ENCODE measurements at regions not wholly inside any gene's neighbourhood (a gene's known extent, or its start where the extent isn't known, plus 50 kb on each side); places are given as distances from the start of the nearest gene placed in this dataset.

DNA sequence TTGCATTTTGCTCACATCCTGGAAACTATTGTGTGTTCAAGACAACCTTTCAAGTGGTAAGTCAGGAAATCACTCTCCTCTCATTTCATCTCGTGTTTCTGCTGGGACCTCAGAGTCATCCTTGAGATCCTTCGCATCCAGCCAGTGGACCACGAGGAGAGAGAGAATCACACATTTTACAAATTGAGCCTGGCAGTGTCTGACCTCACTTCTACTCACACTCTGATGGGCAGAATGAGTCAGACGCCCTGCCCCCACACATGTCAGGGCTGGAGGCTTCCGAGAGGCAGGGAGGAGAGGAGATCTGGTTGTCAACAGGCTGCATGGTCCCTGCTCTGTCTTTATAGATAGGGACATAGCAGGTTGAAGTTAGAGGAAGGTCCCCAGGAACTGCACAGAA, 509.7 kb downstream of the AJAP1 start:
- Histone ChIP-seq H3K9ac (no peak overlapping the region), H3K9me3 (ENCODE audit: low read depth) (no peaks in the 10 kb centered on the region), H3K4me1 (no peaks in the 10 kb centered on the region), H3K4me3 (no peak overlapping the region), H3K27me3 (no peaks in the 10 kb centered on the region), H3K27ac (no peak overlapping the region), H3K79me2 (ENCODE audit: low read depth) (no peaks in the 10 kb centered on the region), H2AFZ (replicated peaks) (no peak overlapping the region), H3K4me2 (no peak overlapping the region), H3F3A (ENCODE audit: low read depth) (no peaks in the 10 kb centered on the region), H3K36me3 (no peaks in the 10 kb centered on the region), H4K20me1 (ENCODE audit: low read depth) (no peaks in the 10 kb centered on the region)
- DNase-seq (ENCODE audit: low spot score): no peak
- peaks cover 3% of the 10 kb centered on the region for H3K9me3 Mint-ChIP-seq
- H3K27me3 Mint-ChIP-seq (ENCODE audit: insufficient read depth, low read depth): peaks cover 8% of the 10 kb centered on the region
- H3K27ac Mint-ChIP-seq: no peak overlapping the region
- H3K4me3 Mint-ChIP-seq: no peak overlapping the region
- no peaks in the 10 kb centered on the region for H3K36me3 Mint-ChIP-seq
- peaks cover 3% of the 10 kb centered on the region for H3K4me1 Mint-ChIP-seq
- TF ChIP-seq CTCF (IDR thresholded peaks at IDR 0.05) (no peak), EZH2 (IDR thresholded peaks at IDR 0.05) (no peak), EZH2phosphoT487 (IDR thresholded peaks at IDR 0.05) (no peak)

DNA sequence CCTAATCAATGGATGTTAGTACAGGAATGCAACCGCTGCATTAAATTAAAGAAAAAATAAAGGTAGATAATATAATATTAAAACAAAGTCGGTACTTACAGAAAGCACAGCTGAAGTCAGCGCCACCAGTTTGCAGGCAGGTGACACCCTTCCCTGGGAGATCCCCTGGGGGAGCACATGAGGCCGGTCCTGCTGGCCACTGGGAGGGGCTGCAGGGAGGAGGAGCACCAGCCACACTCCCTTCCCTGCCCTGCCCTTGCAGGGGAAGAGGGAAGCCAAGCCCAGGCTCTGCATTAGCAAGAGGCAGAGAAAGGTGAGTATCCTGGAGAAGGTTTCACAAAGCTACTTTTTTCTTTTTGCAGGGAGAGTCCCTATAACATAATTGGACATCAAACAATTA, 507.0 kb downstream of the AJAP1 start:
- H3K9me3 ChIP-seq (ENCODE audit: low read depth): no peaks in the 10 kb centered on the region
- H3K36me3 Mint-ChIP-seq: no peaks in the 10 kb centered on the region
- peak; percentile 32 for DNase-seq (ENCODE audit: low spot score)
- no peaks in the 10 kb centered on the region for H3K36me3 ChIP-seq
- H3K9me3 Mint-ChIP-seq: peaks cover 4% of the 10 kb centered on the region
- H3K27ac ChIP-seq: no peak overlapping the region
- no peak overlapping the region for H3K9ac ChIP-seq
- H3K4me2 ChIP-seq: no peak overlapping the region
- no peak overlapping the region for H3K4me3 Mint-ChIP-seq
- TF ChIP-seq EZH2 (IDR thresholded peaks at IDR 0.05) (no peak), CTCF (IDR thresholded peaks at IDR 0.05) (peak; percentile 18)
- H3K27me3 ChIP-seq: no peaks in the 10 kb centered on the region
- H3F3A ChIP-seq (ENCODE audit: low read depth): no peaks in the 10 kb centered on the region
- peaks cover 7% of the 10 kb centered on the region for H3K27me3 Mint-ChIP-seq (ENCODE audit: insufficient read depth, low read depth)
- H3K4me1 Mint-ChIP-seq: peaks cover 3% of the 10 kb centered on the region
- H3K4me3 ChIP-seq: no peak overlapping the region
- H2AFZ ChIP-seq (replicated peaks): no peak overlapping the region
- no peaks in the 10 kb centered on the region for H3K4me1 ChIP-seq
- no peaks in the 10 kb centered on the region for H4K20me1 ChIP-seq (ENCODE audit: low read depth)
- no peaks in the 10 kb centered on the region for H3K79me2 ChIP-seq (ENCODE audit: low read depth)
- no peak overlapping the region for H3K27ac Mint-ChIP-seq

DNA sequence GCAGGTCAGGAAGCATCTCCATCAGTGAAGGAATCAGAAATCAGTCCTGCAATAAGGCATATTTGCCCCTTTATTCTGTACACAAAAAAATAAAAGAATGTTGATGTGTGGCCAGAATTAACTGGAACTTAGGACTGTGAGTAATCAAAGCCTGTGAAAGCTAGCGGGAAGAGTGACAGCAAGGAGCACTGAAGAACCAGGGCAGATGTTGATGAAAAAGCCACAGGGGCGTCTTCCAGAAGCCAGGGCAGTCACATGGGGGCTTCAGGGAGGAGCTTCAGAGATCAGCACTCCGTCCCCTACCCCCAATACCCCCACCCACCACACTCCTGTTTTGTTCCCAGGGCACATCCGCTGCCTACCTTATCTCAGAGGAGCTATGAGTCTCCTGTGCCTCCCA, 502.8 kb downstream of the AJAP1 start:
- Mint-ChIP-seq H3K9me3 (peaks cover 18% of the 10 kb centered on the region), H3K4me1 (no peaks in the 10 kb centered on the region), H3K36me3 (no peaks in the 10 kb centered on the region), H3K27ac (no peak overlapping the region), H3K27me3 (ENCODE audit: insufficient read depth, low read depth) (peaks cover 9% of the 10 kb centered on the region), H3K4me3 (no peak overlapping the region)
- no peak overlapping the region for H3K27ac ChIP-seq
- no peaks in the 10 kb centered on the region for H3K36me3 ChIP-seq
- no peaks in the 10 kb centered on the region for H3K9me3 ChIP-seq (ENCODE audit: low read depth)
- H4K20me1 ChIP-seq (ENCODE audit: low read depth): no peaks in the 10 kb centered on the region
- TF ChIP-seq EZH2 (IDR thresholded peaks at IDR 0.05) (no peak), EZH2phosphoT487 (IDR thresholded peaks at IDR 0.05) (no peak), CTCF (IDR thresholded peaks at IDR 0.05) (no peak)
- H3K4me1 ChIP-seq: no peaks in the 10 kb centered on the region
- no peaks in the 10 kb centered on the region for H3F3A ChIP-seq (ENCODE audit: low read depth)
- H3K27me3 ChIP-seq: no peaks in the 10 kb centered on the region
- H2AFZ ChIP-seq (replicated peaks): no peak overlapping the region
- H3K9ac ChIP-seq: no peak overlapping the region
- no peak overlapping the region for H3K4me2 ChIP-seq
- H3K4me3 ChIP-seq: no peak overlapping the region
- DNase-seq (ENCODE audit: low spot score): no peak
- H3K79me2 ChIP-seq (ENCODE audit: low read depth): no peaks in the 10 kb centered on the region

Measured in neural progenitor cell (in vitro differentiated cells).